Ovary (tissue), 3 donors: ENCODE measurements at regions not wholly inside any gene's neighbourhood (a gene's known extent, or its start where the extent isn't known, plus 50 kb on each side); places are given as distances from the start of the nearest gene placed in this dataset.

Experiments used
- CTCF ChIP-seq, 3 donors: fragments of 450-650 bp in 2 of 3; fragments of 200-600 bp in 1 of 3; IDR thresholded peaks; one replicate each; pipeline versions ENCODE4 v1.5.1 to v1.8.0; 2016 to 2022; ENCODE audit warnings: antibody characterized with exemption in 3 of 3, mild to moderate bottlenecking in 1 of 3
- POLR2A ChIP-seq: fragments of 450-650 bp; IDR thresholded peaks from one replicate; pipeline ENCODE4 v1.6.1; 2017; ENCODE audit warnings: antibody characterized with exemption, mild to moderate bottlenecking, moderate library complexity
- donor health status: DM: no; HTN: no; CAD: no.

- TF ChIP-seq CTCF (IDR thresholded peaks at IDR 0.05) (no peak), POLR2A (no peak)
Observed at GRCh38 chr5:166909926-166910325, 1381.5 kb upstream of the WWC1 start.
